Daoy (cell line): ENCODE measurements at regions not wholly inside any gene's neighbourhood (a gene's known extent, or its start where the extent isn't known, plus 50 kb on each side); places are given as distances from the start of the nearest gene placed in this dataset.
"Not testable (repeated sequence)": the region's sequence is repeated elsewhere in the genome, so short reads cannot be mapped to it uniquely, and the experiment has no call there.

Experiments
- DNase-seq: peaks from one replicate; pipeline ENCODE4 v3.0.0-alpha.2; 2015; ENCODE audit warnings: low read depth

DNA sequence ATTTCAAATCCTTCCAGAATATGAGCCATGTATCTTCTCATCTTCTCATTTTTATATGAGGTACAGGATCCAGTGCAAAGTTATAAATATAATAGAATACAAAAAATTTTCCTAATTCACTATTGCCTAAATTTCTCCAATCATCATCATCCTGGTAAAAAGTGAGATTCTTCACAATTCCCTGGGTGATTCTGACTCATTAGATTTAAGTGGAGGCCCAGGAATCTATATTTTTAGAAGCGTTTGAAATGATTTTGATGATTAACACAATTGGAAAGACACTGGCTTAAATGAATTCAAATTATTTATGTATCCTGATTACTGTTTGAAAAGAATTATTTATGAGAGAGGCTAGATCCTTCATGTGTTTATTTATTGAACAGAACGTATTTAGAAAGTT, 380.3 kb upstream of the PDE3A start:
- no peak for DNase-seq

DNA sequence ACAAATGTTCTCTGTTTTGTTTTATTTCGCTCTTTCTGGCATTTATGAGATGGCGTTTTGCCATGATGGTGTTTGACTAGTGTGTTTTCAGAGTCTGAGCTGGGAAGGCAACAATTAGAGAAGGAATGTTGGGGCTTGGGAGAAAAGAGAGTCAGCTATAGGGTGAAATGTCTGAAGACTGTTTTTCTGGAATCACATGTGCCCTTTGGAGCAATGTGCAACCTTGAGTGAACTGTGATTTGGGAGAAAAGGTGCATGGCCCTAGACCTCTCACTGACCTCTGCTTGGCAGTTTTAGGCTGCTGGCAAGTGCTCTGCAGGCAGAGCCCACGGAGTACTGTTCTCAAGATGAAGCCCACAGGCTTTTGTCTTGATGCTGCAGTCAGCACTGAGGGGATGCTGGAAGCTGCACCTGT, 379.9 kb upstream of the PDE3A start:
- DNase-seq: no peak

DNA sequence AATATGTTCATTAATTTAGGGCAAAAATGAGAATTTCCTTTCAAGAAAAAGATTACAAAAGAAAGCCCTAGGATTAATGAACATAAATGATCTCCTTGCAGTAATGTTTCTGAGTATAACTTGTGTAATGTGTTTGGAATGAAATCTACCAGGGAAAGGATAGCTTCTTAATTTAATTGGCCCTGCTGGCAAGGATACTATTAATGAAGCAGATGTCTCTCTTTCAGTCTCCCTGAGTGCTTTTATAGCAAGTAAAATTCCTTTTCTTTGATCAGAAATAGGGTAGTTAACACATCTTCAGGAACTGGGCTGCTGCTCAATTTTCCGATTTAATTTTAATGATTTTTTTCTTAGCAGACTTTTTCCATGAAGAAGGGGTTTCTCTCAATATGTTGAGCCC, 379.4 kb upstream of the PDE3A start:
- DNase-seq: no peak

DNA sequence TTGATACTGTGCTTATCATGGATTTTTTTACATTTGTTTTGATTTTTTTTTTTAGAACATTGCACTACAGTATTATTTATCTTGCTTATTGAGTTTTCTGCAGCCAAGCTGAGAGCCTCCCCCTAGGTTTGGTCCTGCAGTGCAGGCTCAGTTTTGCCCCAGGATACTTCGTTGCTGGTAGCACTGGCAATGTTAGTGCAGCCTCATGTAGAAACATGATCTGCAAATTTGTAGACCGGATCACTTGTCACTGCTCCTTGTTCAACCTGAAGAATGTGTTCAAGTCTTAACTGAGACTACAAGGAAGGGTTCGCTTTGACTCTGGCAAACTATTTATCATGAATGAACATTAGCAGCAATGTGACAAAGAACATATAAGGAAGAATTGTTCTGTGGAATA, 377.2 kb upstream of the PDE3A start:
- no peak for DNase-seq

GRCh38 chr12:19992311-19992710, 376.0 kb upstream of the PDE3A start:
- no peak for DNase-seq

GRCh38 chr12:19994968-19995367, 373.4 kb upstream of the PDE3A start:
- no peak for DNase-seq

- no peak for DNase-seq
These were observed 370.5 kb upstream of the PDE3A start for GRCh38 chr12:19997656-19998400.

DNA sequence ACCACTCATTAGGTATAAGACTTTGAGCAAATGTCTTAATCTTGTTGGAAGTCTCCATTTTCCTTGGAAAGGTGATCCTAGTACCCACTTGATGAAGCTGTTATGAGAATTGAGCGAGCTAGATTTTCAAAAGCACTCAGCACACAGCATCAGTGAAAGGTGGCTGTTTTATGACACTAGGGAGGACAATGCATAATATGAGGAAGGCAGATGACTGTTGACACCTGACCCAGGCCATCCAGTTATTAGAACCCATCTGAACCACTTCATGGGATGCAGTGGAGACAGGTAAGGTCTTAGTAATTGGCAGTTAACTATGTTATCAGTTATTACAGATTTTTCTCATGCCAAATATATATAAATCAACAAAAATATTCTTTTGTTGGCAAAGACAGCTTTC, 369.9 kb upstream of the PDE3A start:
- no peak for DNase-seq

GRCh38 chr12:19998961-19999804, 369.2 kb upstream of the PDE3A start:
- no peak for DNase-seq

GRCh38 chr12:19999805-20000138, 368.6 kb upstream of the PDE3A start:
- no peak for DNase-seq

DNA sequence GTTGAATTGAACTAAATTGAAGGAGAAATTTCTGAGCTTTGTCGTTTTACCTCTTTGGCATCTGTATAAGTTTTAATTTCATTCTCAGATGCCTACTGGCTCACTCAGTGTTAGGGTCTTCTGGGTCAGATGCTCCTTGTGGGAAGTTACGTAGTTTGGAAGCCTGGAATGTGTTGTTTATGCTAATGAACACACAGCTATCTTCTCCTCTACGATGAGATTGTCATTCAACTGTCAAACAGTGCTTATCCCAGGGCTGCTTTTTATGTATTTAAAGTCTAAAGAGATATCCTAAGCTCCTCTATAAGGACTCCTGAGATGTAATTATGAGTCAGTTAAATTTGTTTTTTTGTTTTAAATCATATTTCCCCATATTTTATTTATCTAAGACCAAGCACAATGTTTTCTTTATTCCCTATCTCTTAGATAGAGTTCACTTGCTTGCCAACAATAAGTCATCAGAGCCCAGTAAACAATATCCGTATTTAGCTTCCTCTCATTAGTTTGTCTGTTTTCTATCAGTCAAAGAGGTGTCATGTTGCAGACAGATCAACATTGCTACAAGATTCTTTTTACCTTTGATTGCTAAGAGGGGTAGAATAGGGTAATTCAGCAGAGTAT, 368.0 kb upstream of the PDE3A start:
- DNase-seq: no peak

DNA sequence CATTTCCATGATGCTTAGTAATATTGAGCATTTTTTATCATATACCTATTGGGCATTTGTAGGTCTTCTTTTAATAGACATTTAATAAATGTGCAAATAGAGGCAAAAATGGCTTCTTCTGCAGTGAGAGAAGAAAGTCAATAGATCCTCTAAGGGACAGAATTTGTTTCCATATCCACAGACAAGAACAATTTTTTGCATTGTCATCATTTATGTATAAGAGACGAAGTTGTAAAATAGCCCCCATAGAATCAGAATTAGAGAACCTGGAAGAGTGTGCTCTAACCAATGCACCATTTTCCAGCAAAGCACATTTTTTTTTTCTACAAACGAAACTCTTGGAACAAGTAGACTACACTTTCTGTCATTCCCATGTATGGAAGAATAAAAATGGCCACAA, 365.1 kb upstream of the PDE3A start:
- DNase-seq: no peak

GRCh38 chr12:20004952-20005351, 363.4 kb upstream of the PDE3A start:
- DNase-seq: no peak

GRCh38 chr12:20006871-20007730, 361.2 kb upstream of the PDE3A start:
- DNase-seq: no peak

DNA sequence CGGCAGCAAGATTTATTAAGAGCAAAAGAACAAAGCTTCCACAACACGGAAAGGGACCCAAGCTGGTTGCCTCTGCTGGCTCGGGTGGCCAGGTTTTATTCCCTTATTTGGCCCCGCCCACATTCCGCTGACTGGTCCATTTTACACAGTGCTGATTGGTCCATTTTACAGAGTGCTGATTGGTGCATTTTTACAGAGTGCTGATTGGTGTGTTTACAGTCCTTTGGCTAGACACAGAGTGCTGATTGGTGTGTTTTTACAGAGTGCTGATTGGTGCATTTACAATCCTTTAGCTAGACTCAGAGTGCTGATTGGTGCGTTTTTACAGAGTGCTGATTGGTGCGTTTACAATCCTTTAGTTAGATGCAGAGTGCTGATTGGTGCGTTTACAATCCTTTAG, 358.4 kb upstream of the PDE3A start:
- DNase-seq: not testable (repeated sequence)

- DNase-seq: no peak
These were observed 357.1 kb upstream of the PDE3A start for GRCh38 chr12:20011200-20011599.

DNA sequence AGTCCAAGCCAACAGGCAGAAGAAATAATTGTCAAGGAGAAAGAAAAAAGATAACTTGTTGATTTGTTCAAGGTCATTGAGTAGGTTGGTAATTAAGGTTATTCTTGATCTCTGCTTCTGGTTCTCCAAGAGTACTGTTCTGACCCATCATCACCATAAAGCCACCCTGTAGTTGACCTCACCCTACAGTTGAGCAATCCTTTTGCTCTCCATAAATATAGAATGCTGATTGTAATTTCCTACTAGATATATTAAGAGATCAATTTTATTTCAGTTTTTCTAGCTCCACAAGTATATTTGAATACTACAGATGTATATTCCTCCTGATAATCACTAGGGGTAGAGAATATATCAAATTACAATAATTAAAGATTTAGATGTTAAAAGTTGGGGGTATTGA, 350.5 kb upstream of the PDE3A start:
- no peak for DNase-seq

DNA sequence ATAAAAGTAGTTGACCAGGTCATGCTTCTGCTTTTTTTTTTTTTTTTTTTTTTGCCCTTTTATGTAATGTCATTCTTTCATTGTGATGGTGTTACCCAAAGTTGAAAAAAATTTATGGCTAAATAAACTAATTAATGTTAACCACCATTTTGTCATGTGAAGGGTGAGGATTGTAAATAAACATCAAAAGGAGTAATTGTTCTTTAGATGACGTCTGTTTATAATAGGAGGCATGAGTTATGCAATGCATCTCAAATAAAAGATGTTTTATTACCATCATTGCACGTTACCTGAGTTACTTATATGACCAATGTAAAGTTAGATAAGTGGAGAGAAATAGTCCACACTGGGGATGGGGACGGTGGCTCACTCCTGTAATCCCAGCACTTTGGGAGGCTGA, 349.9 kb upstream of the PDE3A start:
- no peak for DNase-seq

- no peak for DNase-seq
These were observed 344.1 kb upstream of the PDE3A start for GRCh38 chr12:20024194-20024593.

- DNase-seq: no peak
These were observed 340.3 kb upstream of the PDE3A start for GRCh38 chr12:20028033-20028432.

DNA sequence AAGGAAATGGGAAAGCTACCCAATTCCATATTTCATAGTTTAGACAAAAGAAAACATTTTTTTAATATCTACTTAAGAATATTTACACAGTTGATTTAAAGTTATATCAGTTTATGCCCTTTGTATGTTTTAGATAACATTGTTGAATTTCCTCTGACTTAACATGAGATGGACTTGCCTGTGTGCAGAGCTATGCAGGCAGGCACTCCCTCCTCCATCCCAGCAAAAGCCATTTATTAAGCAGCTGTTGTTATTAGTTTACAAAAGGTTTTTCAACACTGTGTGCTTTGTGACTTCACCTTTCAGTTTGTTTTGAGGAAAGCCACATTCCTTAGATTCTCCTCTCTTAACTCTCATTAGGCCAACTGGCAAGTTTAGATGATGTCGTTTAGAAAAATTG, 337.5 kb upstream of the PDE3A start:
- no peak for DNase-seq

DNA sequence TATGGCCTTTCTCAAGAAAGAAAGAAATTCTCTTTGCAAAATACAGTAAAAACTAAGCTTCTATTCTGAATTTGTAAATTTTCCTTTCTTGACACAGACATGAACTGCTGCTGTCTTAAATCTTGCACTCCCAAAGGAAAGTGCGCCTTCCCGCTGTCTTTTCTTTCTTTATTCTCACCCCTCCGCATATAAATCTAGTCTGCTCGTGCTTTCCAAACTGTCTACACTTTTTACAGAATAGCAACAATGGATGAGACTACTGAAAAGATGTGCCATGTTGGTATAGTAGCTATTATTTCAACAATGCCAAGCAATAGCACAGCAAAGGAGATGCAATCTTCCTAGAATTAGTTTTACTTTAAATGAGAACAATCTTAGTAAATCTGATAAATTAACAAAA, 328.8 kb upstream of the PDE3A start:
- DNase-seq: no peak
